HEK293 (cell line): ENCODE measurements at regions not wholly inside any gene's neighbourhood (a gene's known extent, or its start where the extent isn't known, plus 50 kb on each side); places are given as distances from the start of the nearest gene placed in this dataset.

Source experiments
- CTCF ChIA-PET: fragments of 350-600 bp; formaldehyde crosslinking; extraction: SDS; loops from one replicate; lab custom pipeline; 2021; ENCODE audit warnings: antibody characterized with exemption; lab: Yijun Ruan, JAX
- POLR2A ChIA-PET: fragments of 300-600 bp; formaldehyde crosslinking; extraction: SDS; loops from one replicate; lab custom pipeline; 2020; ENCODE audit warnings: antibody characterized with exemption, inconsistent platforms; lab: Yijun Ruan, JAX
- H3K27ac ChIP-seq: fragments of 200-500 bp; sonication (Bioruptor generic); 2 replicates; pipeline ENCODE4 v1.5.1; 2014; ENCODE audit warnings: low read depth, low read length, control low read depth, inconsistent platforms; ENCODE audit errors: extremely low read depth
- H3K36me3 ChIP-seq, 2 experiments: fragments of 200-500 bp in 1 of 2; sonication (Bioruptor generic) in 1 of 2; 1 replicate in 1 of 2; 2 replicates in 1 of 2; pipeline ENCODE4 v1.5.1; 2014 to 2017; ENCODE audit warnings: inconsistent platforms in 2 of 2, low read length in 2 of 2; ENCODE audit not compliant: control insufficient read depth in 2 of 2, insufficient read depth in 1 of 2
- H3K4me1 ChIP-seq: fragments of 200-500 bp; sonication (Bioruptor generic); 2 replicates; pipeline ENCODE4 v1.5.1; 2014; ENCODE audit warnings: mild to moderate bottlenecking, low read length, inconsistent platforms; ENCODE audit not compliant: control insufficient read depth, insufficient read depth
- H3K4me3 ChIP-seq: 2 replicates; pipeline ENCODE4 v1.5.1; 2011; ENCODE audit warnings: low read depth, mild to moderate bottlenecking, control low read depth, low read length, moderate library complexity
- H3K9me3 ChIP-seq: fragments of 200-500 bp; sonication (Bioruptor generic); 2 replicates; pipeline ENCODE4 v1.5.1; 2014; ENCODE audit warnings: low read depth, low read length, inconsistent platforms; ENCODE audit not compliant: control insufficient read depth, insufficient read depth
- ELK4 ChIP-seq: IDR thresholded peaks from 2 replicates; pipeline ENCODE4 v1.6.1; 2011; ENCODE audit warnings: mild to moderate bottlenecking, low read depth, low read length, borderline replicate concordance
- PRDM6 ChIP-seq: fragments of 450-650 bp; formaldehyde crosslinking; IDR thresholded peaks from 2 replicates; pipeline ENCODE4 v1.5.1; 2017; ENCODE audit warnings: missing biosample characterization, missing genetic modification characterization
- ZBTB44 ChIP-seq: fragments of 450-650 bp; IDR thresholded peaks from 2 replicates; pipeline ENCODE4 v1.5.1; 2018; ENCODE audit warnings: missing biosample characterization, mild to moderate bottlenecking, missing genetic modification characterization
- ZFP41 ChIP-seq: fragments of 450-650 bp; formaldehyde crosslinking; IDR thresholded peaks from 2 replicates; pipeline ENCODE4 v1.5.1; 2016; ENCODE audit warnings: missing biosample characterization, missing genetic modification characterization, borderline replicate concordance
- ZNF133 ChIP-seq: fragments of 450-650 bp; formaldehyde crosslinking; IDR thresholded peaks from 2 replicates; pipeline ENCODE4 v1.5.1; 2016; ENCODE audit warnings: missing biosample characterization, missing genetic modification characterization
- ZNF169 ChIP-seq: fragments of 450-650 bp; formaldehyde crosslinking; IDR thresholded peaks from 2 replicates; pipeline ENCODE4 v1.5.1; 2016; ENCODE audit warnings: missing biosample characterization, missing genetic modification characterization
- ZNF19 ChIP-seq: fragments of 450-650 bp; formaldehyde crosslinking; IDR thresholded peaks from 2 replicates; pipeline ENCODE4; 2016; ENCODE audit warnings: missing biosample characterization, missing genetic modification characterization, low read depth
- ZNF223 ChIP-seq: fragments of 450-650 bp; formaldehyde crosslinking; IDR thresholded peaks from 2 replicates; pipeline ENCODE4 v1.5.1; 2016; ENCODE audit warnings: missing biosample characterization, missing genetic modification characterization
- ZNF335 ChIP-seq: fragments of 450-650 bp; formaldehyde crosslinking; conservative IDR thresholded peaks from 2 replicates; pipeline ENCODE4 v1.5.1; 2016; ENCODE audit warnings: missing biosample characterization, missing genetic modification characterization
- ZNF341 ChIP-seq: fragments of 450-650 bp; formaldehyde crosslinking; IDR thresholded peaks from 2 replicates; pipeline ENCODE4; 2016; ENCODE audit warnings: low read depth, missing biosample characterization, missing genetic modification characterization
- ZNF626 ChIP-seq: fragments of 450-650 bp; sonication (Bioruptor Pico); formaldehyde crosslinking; IDR thresholded peaks from 2 replicates; pipeline ENCODE4 v1.5.1; 2018; ENCODE audit warnings: missing biosample characterization, missing genetic modification characterization, inconsistent platforms
- ZNF645 ChIP-seq: fragments of 450-650 bp; formaldehyde crosslinking; IDR thresholded peaks from 2 replicates; pipeline ENCODE4; 2016; ENCODE audit warnings: missing biosample characterization, missing genetic modification characterization
- ZNF776 ChIP-seq: fragments of 450-650 bp; formaldehyde crosslinking; IDR thresholded peaks from 2 replicates; pipeline ENCODE4 v1.5.0; 2017; ENCODE audit warnings: missing biosample characterization, missing genetic modification characterization, borderline replicate concordance
- ZNF837 ChIP-seq: fragments of 450-650 bp; formaldehyde crosslinking; IDR thresholded peaks from 2 replicates; pipeline ENCODE4 v1.5.1; 2016; ENCODE audit warnings: missing biosample characterization, missing genetic modification characterization
- ZXDB ChIP-seq: fragments of 450-650 bp; formaldehyde crosslinking; IDR thresholded peaks from 2 replicates; pipeline ENCODE4 v1.5.1; 2016; ENCODE audit warnings: missing biosample characterization, missing genetic modification characterization
- TF ChIP-seq, protein P1 (sequence below): fragments of 450-650 bp; formaldehyde crosslinking; conservative IDR thresholded peaks from 2 replicates; pipeline ENCODE4 v1.5.1; 2016; ENCODE audit warnings: low read depth, missing biosample characterization, missing genetic modification characterization
- TF ChIP-seq, protein P2 (sequence below): fragments of 450-650 bp; formaldehyde crosslinking; IDR thresholded peaks from 2 replicates; pipeline ENCODE4 v1.5.1; 2016; ENCODE audit warnings: missing biosample characterization, missing genetic modification characterization
- TF ChIP-seq, protein P3 (sequence below): fragments of 450-650 bp; formaldehyde crosslinking; IDR thresholded peaks from 2 replicates; pipeline ENCODE4 v1.5.1; 2016; ENCODE audit warnings: missing biosample characterization, missing genetic modification characterization
- TF ChIP-seq, protein P4 (sequence below): fragments of 450-650 bp; formaldehyde crosslinking; IDR thresholded peaks from 2 replicates; pipeline ENCODE4 v1.5.1; 2016; ENCODE audit warnings: missing biosample characterization, missing genetic modification characterization
- TF ChIP-seq, protein P5 (sequence below): fragments of 450-650 bp; formaldehyde crosslinking; IDR thresholded peaks from 2 replicates; pipeline ENCODE4 v1.5.1; 2016; ENCODE audit warnings: missing biosample characterization, missing genetic modification characterization

GRCh38 chr20:43832961-43833360 is 81.7 kb upstream of the TOX2 start:
- CTCF ChIA-PET: no interaction called here
- POLR2A ChIA-PET: no interaction called here
- no peaks in the 10 kb centered on the region for H3K9me3 ChIP-seq

More at GRCh38 chr20:43832961-43833360, 81.7 kb upstream of the TOX2 start:
- no peaks in the 10 kb centered on the region for H3K4me1 ChIP-seq
- no peak overlapping the region for H3K27ac ChIP-seq
- no peak overlapping the region for H3K4me3 ChIP-seq
- H3K36me3 ChIP-seq: no peaks in the 10 kb centered on the region
- TF ChIP-seq PRDM6 (tag by site-specific recombination) (no peak), ZNF776 (no peak), ZNF645 (tag by site-specific recombination) (no peak), ZNF837 (tag by site-specific recombination) (no peak), ZNF626 (tag by site-specific recombination) (no peak), ZXDB (no peak), ZNF335 (tag by site-specific recombination) (no peak), ZNF223 (no peak), ZNF169 (no peak), ZNF133 (tag by site-specific recombination) (no peak), ZFP41 (tag by site-specific recombination) (no peak), ZNF19 (no peak), ZBTB44 (tag by site-specific recombination) (no peak), ZNF341 (tag by site-specific recombination) (no peak), ELK4 (no peak)
- TF ChIP-seq, protein P1, sequence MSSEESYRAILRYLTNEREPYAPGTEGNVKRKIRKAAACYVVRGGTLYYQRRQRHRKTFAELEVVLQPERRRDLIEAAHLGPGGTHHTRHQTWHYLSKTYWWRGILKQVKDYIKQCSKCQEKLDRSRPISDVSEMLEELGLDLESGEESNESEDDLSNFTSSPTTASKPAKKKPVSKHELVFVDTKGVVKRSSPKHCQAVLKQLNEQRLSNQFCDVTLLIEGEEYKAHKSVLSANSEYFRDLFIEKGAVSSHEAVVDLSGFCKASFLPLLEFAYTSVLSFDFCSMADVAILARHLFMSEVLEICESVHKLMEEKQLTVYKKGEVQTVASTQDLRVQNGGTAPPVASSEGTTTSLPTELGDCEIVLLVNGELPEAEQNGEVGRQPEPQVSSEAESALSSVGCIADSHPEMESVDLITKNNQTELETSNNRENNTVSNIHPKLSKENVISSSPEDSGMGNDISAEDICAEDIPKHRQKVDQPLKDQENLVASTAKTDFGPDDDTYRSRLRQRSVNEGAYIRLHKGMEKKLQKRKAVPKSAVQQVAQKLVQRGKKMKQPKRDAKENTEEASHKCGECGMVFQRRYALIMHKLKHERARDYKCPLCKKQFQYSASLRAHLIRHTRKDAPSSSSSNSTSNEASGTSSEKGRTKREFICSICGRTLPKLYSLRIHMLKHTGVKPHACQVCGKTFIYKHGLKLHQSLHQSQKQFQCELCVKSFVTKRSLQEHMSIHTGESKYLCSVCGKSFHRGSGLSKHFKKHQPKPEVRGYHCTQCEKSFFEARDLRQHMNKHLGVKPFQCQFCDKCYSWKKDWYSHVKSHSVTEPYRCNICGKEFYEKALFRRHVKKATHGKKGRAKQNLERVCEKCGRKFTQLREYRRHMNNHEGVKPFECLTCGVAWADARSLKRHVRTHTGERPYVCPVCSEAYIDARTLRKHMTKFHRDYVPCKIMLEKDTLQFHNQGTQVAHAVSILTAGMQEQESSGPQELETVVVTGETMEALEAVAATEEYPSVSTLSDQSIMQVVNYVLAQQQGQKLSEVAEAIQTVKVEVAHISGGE (tag by site-specific recombination): no peak
- TF ChIP-seq, protein P2, sequence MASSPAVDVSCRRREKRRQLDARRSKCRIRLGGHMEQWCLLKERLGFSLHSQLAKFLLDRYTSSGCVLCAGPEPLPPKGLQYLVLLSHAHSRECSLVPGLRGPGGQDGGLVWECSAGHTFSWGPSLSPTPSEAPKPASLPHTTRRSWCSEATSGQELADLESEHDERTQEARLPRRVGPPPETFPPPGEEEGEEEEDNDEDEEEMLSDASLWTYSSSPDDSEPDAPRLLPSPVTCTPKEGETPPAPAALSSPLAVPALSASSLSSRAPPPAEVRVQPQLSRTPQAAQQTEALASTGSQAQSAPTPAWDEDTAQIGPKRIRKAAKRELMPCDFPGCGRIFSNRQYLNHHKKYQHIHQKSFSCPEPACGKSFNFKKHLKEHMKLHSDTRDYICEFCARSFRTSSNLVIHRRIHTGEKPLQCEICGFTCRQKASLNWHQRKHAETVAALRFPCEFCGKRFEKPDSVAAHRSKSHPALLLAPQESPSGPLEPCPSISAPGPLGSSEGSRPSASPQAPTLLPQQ (tag by site-specific recombination): no peak
- TF ChIP-seq, protein P3, sequence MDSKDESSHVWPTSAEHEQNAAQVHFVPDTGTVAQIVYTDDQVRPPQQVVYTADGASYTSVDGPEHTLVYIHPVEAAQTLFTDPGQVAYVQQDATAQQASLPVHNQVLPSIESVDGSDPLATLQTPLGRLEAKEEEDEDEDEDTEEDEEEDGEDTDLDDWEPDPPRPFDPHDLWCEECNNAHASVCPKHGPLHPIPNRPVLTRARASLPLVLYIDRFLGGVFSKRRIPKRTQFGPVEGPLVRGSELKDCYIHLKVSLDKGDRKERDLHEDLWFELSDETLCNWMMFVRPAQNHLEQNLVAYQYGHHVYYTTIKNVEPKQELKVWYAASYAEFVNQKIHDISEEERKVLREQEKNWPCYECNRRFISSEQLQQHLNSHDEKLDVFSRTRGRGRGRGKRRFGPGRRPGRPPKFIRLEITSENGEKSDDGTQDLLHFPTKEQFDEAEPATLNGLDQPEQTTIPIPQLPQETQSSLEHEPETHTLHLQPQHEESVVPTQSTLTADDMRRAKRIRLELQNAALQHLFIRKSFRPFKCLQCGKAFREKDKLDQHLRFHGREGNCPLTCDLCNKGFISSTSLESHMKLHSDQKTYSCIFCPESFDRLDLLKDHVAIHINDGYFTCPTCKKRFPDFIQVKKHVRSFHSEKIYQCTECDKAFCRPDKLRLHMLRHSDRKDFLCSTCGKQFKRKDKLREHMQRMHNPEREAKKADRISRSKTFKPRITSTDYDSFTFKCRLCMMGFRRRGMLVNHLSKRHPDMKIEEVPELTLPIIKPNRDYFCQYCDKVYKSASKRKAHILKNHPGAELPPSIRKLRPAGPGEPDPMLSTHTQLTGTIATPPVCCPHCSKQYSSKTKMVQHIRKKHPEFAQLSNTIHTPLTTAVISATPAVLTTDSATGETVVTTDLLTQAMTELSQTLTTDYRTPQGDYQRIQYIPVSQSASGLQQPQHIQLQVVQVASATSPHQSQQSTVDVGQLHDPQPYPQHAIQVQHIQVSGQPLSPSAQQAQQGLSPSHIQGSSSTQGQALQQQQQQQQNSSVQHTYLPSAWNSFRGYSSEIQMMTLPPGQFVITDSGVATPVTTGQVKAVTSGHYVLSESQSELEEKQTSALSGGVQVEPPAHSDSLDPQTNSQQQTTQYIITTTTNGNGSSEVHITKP: no peak
- TF ChIP-seq, protein P4, sequence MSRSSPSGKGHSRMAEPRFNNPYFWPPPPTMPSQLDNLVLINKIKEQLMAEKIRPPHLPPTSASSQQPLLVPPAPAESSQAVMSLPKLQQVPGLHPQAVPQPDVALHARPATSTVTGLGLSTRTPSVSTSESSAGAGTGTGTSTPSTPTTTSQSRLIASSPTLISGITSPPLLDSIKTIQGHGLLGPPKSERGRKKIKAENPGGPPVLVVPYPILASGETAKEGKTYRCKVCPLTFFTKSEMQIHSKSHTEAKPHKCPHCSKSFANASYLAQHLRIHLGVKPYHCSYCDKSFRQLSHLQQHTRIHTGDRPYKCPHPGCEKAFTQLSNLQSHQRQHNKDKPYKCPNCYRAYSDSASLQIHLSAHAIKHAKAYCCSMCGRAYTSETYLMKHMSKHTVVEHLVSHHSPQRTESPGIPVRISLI (tag by site-specific recombination): no peak
- TF ChIP-seq, protein P5, sequence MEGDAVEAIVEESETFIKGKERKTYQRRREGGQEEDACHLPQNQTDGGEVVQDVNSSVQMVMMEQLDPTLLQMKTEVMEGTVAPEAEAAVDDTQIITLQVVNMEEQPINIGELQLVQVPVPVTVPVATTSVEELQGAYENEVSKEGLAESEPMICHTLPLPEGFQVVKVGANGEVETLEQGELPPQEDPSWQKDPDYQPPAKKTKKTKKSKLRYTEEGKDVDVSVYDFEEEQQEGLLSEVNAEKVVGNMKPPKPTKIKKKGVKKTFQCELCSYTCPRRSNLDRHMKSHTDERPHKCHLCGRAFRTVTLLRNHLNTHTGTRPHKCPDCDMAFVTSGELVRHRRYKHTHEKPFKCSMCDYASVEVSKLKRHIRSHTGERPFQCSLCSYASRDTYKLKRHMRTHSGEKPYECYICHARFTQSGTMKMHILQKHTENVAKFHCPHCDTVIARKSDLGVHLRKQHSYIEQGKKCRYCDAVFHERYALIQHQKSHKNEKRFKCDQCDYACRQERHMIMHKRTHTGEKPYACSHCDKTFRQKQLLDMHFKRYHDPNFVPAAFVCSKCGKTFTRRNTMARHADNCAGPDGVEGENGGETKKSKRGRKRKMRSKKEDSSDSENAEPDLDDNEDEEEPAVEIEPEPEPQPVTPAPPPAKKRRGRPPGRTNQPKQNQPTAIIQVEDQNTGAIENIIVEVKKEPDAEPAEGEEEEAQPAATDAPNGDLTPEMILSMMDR (tag by site-specific recombination): no peak
